ENCODE measurements at regions not wholly inside any gene's neighbourhood (a gene's known extent, or its start where the extent isn't known, plus 50 kb on each side); places are given as distances from the start of the nearest gene placed in this dataset.

GRCh38 chr2:4098137-4098536 is 394.8 kb downstream of the DCDC2C start:
- no peaks in the 10 kb centered on the region for H3K4me1 ChIP-seq (ENCODE audit: control insufficient read depth in 2 of 2, insufficient read depth in 1 of 2, low read depth in 1 of 2, low read length in 2 of 2)
- no peak overlapping the region for H3K9ac ChIP-seq (ENCODE audit: low read depth, low read length, poor library complexity)
- H3K27me3 ChIP-seq (ENCODE audit: control insufficient read depth in 3 of 3, insufficient read depth in 3 of 3, low read depth in 1 of 3, low read length in 3 of 3) = no peaks in the 10 kb centered on the region
- H3K27ac ChIP-seq (replicated peaks; ENCODE audit: low read length) = no peak overlapping the region
- H2BK12ac ChIP-seq (ENCODE audit: low read length) = no peak overlapping the region
- no peak overlapping the region for H2BK5ac ChIP-seq (ENCODE audit: low read length)
- no peaks in the 10 kb centered on the region for H3K9me3 ChIP-seq (replicated peaks in 1 of 2; ENCODE audit: control insufficient read depth in 2 of 2, insufficient read depth in 1 of 2, low read depth in 1 of 2, low read length in 2 of 2)
- H3K23ac ChIP-seq (ENCODE audit: low read depth, low read length, poor library complexity) = no peak overlapping the region
- no peak overlapping the region for H3K18ac ChIP-seq (ENCODE audit: low read length)
- no peak for DNase-seq (ENCODE audit: low spot score)
- H3K4me3 ChIP-seq (ENCODE audit: low read length in 2 of 2) = no peak overlapping the region
- no peak overlapping the region for H3K14ac ChIP-seq (ENCODE audit: low read length)
- no CpG with 5 or more reads among the region's 5 CpGs for WGBS, 2 donors (ENCODE audit: extremely low coverage in 2 of 2, insufficient read length in 2 of 2, insufficient replicate concordance in 1 of 2)
- no peaks in the 10 kb centered on the region for H3K36me3 ChIP-seq (replicated peaks in 1 of 2; ENCODE audit: control insufficient read depth in 2 of 2, insufficient read depth in 2 of 2, low read length in 2 of 2)
- H3K4ac ChIP-seq (ENCODE audit: low read length) = no peak overlapping the region
- no peak overlapping the region for H3K4me2 ChIP-seq (ENCODE audit: insufficient read depth, low read length, poor library complexity, severe bottlenecking)
- no peak overlapping the region for H4K8ac ChIP-seq (ENCODE audit: low read depth, low read length)
- no peak overlapping the region for H2BK15ac ChIP-seq (ENCODE audit: low read length)
- H2AFZ ChIP-seq (ENCODE audit: low read length) = no peak overlapping the region
- no peak overlapping the region for H2AK5ac ChIP-seq (ENCODE audit: low read depth, low read length)
- no peak overlapping the region for H2BK120ac ChIP-seq (ENCODE audit: low read depth, low read length)
- H3K79me1 ChIP-seq (ENCODE audit: low read depth, low read length) = no peaks in the 10 kb centered on the region
- H4K91ac ChIP-seq (ENCODE audit: low read depth, low read length, poor library complexity) = no peak overlapping the region

- Histone ChIP-seq H3K4me3 (ENCODE audit: low read length in 2 of 2) (no peak overlapping the region), H3K4me2 (ENCODE audit: insufficient read depth, low read length, poor library complexity, severe bottlenecking) (no peak overlapping the region), H3K9ac (ENCODE audit: low read depth, low read length, poor library complexity) (no peak overlapping the region), H2AFZ (ENCODE audit: low read length) (no peak overlapping the region), H3K23ac (ENCODE audit: low read depth, low read length, poor library complexity) (no peak overlapping the region), H3K9me3 (replicated peaks in 1 of 2; ENCODE audit: control insufficient read depth in 2 of 2, insufficient read depth in 1 of 2, low read depth in 1 of 2, low read length in 2 of 2) (peaks cover 0 to 4% of the 10 kb centered on the region in 2 donors), H3K79me1 (ENCODE audit: low read depth, low read length) (no peaks in the 10 kb centered on the region), H2BK120ac (ENCODE audit: low read depth, low read length) (no peak overlapping the region), H3K27ac (replicated peaks; ENCODE audit: low read length) (no peak overlapping the region), H4K91ac (ENCODE audit: low read depth, low read length, poor library complexity) (no peak overlapping the region), H3K27me3 (ENCODE audit: control insufficient read depth in 3 of 3, insufficient read depth in 3 of 3, low read depth in 1 of 3, low read length in 3 of 3) (no peaks in the 10 kb centered on the region), H3K4me1 (ENCODE audit: control insufficient read depth in 2 of 2, insufficient read depth in 1 of 2, low read depth in 1 of 2, low read length in 2 of 2) (peaks cover 0 to 2% of the 10 kb centered on the region in 2 donors), H2AK5ac (ENCODE audit: low read depth, low read length) (no peak overlapping the region), H2BK12ac (ENCODE audit: low read length) (no peak overlapping the region), H3K36me3 (replicated peaks in 1 of 2; ENCODE audit: control insufficient read depth in 2 of 2, insufficient read depth in 2 of 2, low read length in 2 of 2) (no peaks in the 10 kb centered on the region), H3K14ac (ENCODE audit: low read length) (no peak overlapping the region), H3K18ac (ENCODE audit: low read length) (no peak overlapping the region), H2BK15ac (ENCODE audit: low read length) (no peak overlapping the region), H2BK5ac (ENCODE audit: low read length) (no peak overlapping the region), H4K8ac (ENCODE audit: low read depth, low read length) (no peak overlapping the region), H3K4ac (ENCODE audit: low read length) (no peak overlapping the region)
- DNase-seq (ENCODE audit: low spot score) = no peak
- no CpG with 5 or more reads among the region's 2 CpGs for WGBS, 2 donors (ENCODE audit: extremely low coverage in 2 of 2, insufficient read length in 2 of 2, insufficient replicate concordance in 1 of 2)
These were observed 398.6 kb downstream of the DCDC2C start for GRCh38 chr2:4101936-4102335.

GRCh38 chr2:4107179-4107578 is 403.8 kb downstream of the DCDC2C start:
- Histone ChIP-seq H3K14ac (ENCODE audit: low read length) (no peak overlapping the region), H3K4me3 (ENCODE audit: low read length in 2 of 2) (no peak overlapping the region)

GRCh38 chr2:4110273-4110672 is 406.9 kb downstream of the DCDC2C start:
- Histone ChIP-seq H3K4me1 (ENCODE audit: control insufficient read depth in 2 of 2, insufficient read depth in 1 of 2, low read depth in 1 of 2, low read length in 2 of 2) (no peaks in the 10 kb centered on the region), H3K27ac (replicated peaks; ENCODE audit: low read length) (no peak overlapping the region), H3K4me3 (ENCODE audit: low read length in 2 of 2) (no peak overlapping the region), H2AK5ac (ENCODE audit: low read depth, low read length) (no peak overlapping the region), H2AFZ (ENCODE audit: low read length) (no peak overlapping the region), H3K14ac (ENCODE audit: low read length) (no peak overlapping the region), H4K91ac (ENCODE audit: low read depth, low read length, poor library complexity) (no peak overlapping the region), H3K36me3 (replicated peaks in 1 of 2; ENCODE audit: control insufficient read depth in 2 of 2, insufficient read depth in 2 of 2, low read length in 2 of 2) (peaks cover 0 to 2% of the 10 kb centered on the region in 2 donors), H3K9me3 (replicated peaks in 1 of 2; ENCODE audit: control insufficient read depth in 2 of 2, insufficient read depth in 1 of 2, low read depth in 1 of 2, low read length in 2 of 2) (no peaks in the 10 kb centered on the region), H2BK12ac (ENCODE audit: low read length) (no peak overlapping the region), H3K4ac (ENCODE audit: low read length) (no peak overlapping the region), H3K23ac (ENCODE audit: low read depth, low read length, poor library complexity) (no peak overlapping the region), H2BK120ac (ENCODE audit: low read depth, low read length) (no peak overlapping the region), H3K79me1 (ENCODE audit: low read depth, low read length) (no peaks in the 10 kb centered on the region), H2BK15ac (ENCODE audit: low read length) (no peak overlapping the region), H3K18ac (ENCODE audit: low read length) (no peak overlapping the region), H3K27me3 (ENCODE audit: control insufficient read depth in 3 of 3, insufficient read depth in 3 of 3, low read depth in 1 of 3, low read length in 3 of 3) (no peaks in the 10 kb centered on the region), H4K8ac (ENCODE audit: low read depth, low read length) (no peak overlapping the region), H2BK5ac (ENCODE audit: low read length) (no peak overlapping the region), H3K4me2 (ENCODE audit: insufficient read depth, low read length, poor library complexity, severe bottlenecking) (no peak overlapping the region), H3K9ac (ENCODE audit: low read depth, low read length, poor library complexity) (no peak overlapping the region)
- no CpG with 5 or more reads among the region's 4 CpGs for WGBS, 2 donors (ENCODE audit: extremely low coverage in 2 of 2, insufficient read length in 2 of 2, insufficient replicate concordance in 1 of 2)
- no peak for DNase-seq (ENCODE audit: low spot score)

More at GRCh38 chr2:4107179-4107578, 403.8 kb downstream of the DCDC2C start:
- H2BK5ac ChIP-seq (ENCODE audit: low read length) = no peak overlapping the region
- no CpG with 5 or more reads among the region's 7 CpGs for WGBS, 2 donors (ENCODE audit: extremely low coverage in 2 of 2, insufficient read length in 2 of 2, insufficient replicate concordance in 1 of 2)
- no peaks in the 10 kb centered on the region for H3K27me3 ChIP-seq (ENCODE audit: control insufficient read depth in 3 of 3, insufficient read depth in 3 of 3, low read depth in 1 of 3, low read length in 3 of 3)
- H2BK15ac ChIP-seq (ENCODE audit: low read length) = no peak overlapping the region
- no peak overlapping the region for H2AK5ac ChIP-seq (ENCODE audit: low read depth, low read length)
- H2BK12ac ChIP-seq (ENCODE audit: low read length) = no peak overlapping the region
- no peak overlapping the region for H2BK120ac ChIP-seq (ENCODE audit: low read depth, low read length)
- no peaks in the 10 kb centered on the region for H3K79me1 ChIP-seq (ENCODE audit: low read depth, low read length)
- no peak overlapping the region for H2AFZ ChIP-seq (ENCODE audit: low read length)
- H3K23ac ChIP-seq (ENCODE audit: low read depth, low read length, poor library complexity) = no peak overlapping the region
- peaks cover 0 to 2% of the 10 kb centered on the region in 2 donors for H3K4me1 ChIP-seq (ENCODE audit: control insufficient read depth in 2 of 2, insufficient read depth in 1 of 2, low read depth in 1 of 2, low read length in 2 of 2)
- H3K4me2 ChIP-seq (ENCODE audit: insufficient read depth, low read length, poor library complexity, severe bottlenecking) = no peak overlapping the region
- H3K9ac ChIP-seq (ENCODE audit: low read depth, low read length, poor library complexity) = no peak overlapping the region
- no peak for DNase-seq (ENCODE audit: low spot score)
- no peaks in the 10 kb centered on the region for H3K36me3 ChIP-seq (replicated peaks in 1 of 2; ENCODE audit: control insufficient read depth in 2 of 2, insufficient read depth in 2 of 2, low read length in 2 of 2)
- H3K27ac ChIP-seq (replicated peaks; ENCODE audit: low read length) = no peak overlapping the region
- H3K4ac ChIP-seq (ENCODE audit: low read length) = no peak overlapping the region
- peak overlapping the region; percentile 11 for H3K18ac ChIP-seq (ENCODE audit: low read length)
- H3K9me3 ChIP-seq (replicated peaks in 1 of 2; ENCODE audit: control insufficient read depth in 2 of 2, insufficient read depth in 1 of 2, low read depth in 1 of 2, low read length in 2 of 2) = peaks cover 0 to 4% of the 10 kb centered on the region in 2 donors
- no peak overlapping the region for H4K8ac ChIP-seq (ENCODE audit: low read depth, low read length)
- H4K91ac ChIP-seq (ENCODE audit: low read depth, low read length, poor library complexity) = no peak overlapping the region
